CD14-positive monocyte (primary cell): ENCODE measurements at regions not wholly inside any gene's neighbourhood (a gene's known extent, or its start where the extent isn't known, plus 50 kb on each side); places are given as distances from the start of the nearest gene placed in this dataset.
A peak's percentile ranks its signal among the peaks of the same experiment; 100 is the strongest.

Experiments used
- DNase-seq, 3 donors: peaks; one replicate each; pipeline ENCODE4 v3.0.0-alpha.2; 2011 to 2022
- H2AFZ ChIP-seq: 2 replicates; pipeline ENCODE4 v1.6.0; 2012; ENCODE audit warnings: mild to moderate bottlenecking, low read depth, low read length, inconsistent platforms; ENCODE audit not compliant: insufficient read depth, poor library complexity, severe bottlenecking
- H3K27ac ChIP-seq, 2 donors: 1 replicate in 1 of 2; 2 replicates in 1 of 2; pipeline ENCODE4 v1.5.1; 2012 to 2013; ENCODE audit warnings: low read length in 2 of 2, control low read depth in 1 of 2, inconsistent platforms in 1 of 2, low read depth in 1 of 2, mild to moderate bottlenecking in 1 of 2
- H3K27me3 ChIP-seq, 2 donors: one replicate each; pipeline versions ENCODE4 v1.6.0 to v1.6.1; 2011 to 2013; ENCODE audit warnings: low read length in 2 of 2; ENCODE audit not compliant: control insufficient read depth in 2 of 2, insufficient read depth in 2 of 2
- H3K36me3 ChIP-seq, 2 donors: replicated peaks in 1 of 2; 1 replicate in 1 of 2; 2 replicates in 1 of 2; pipeline versions ENCODE4 v1.5.1 to v1.6.1; 2012 to 2013; ENCODE audit warnings: low read length in 2 of 2, control low read depth in 1 of 2, inconsistent platforms in 1 of 2, mild to moderate bottlenecking in 1 of 2; ENCODE audit not compliant: insufficient read depth in 2 of 2, control insufficient read depth in 1 of 2
- H3K4me1 ChIP-seq, 2 donors: 1 replicate in 1 of 2; 2 replicates in 1 of 2; pipeline versions ENCODE4 v1.5.1 to v1.6.1; 2012 to 2013; ENCODE audit warnings: low read length in 2 of 2, control low read depth in 1 of 2, inconsistent platforms in 1 of 2, mild to moderate bottlenecking in 1 of 2, moderate library complexity in 1 of 2; ENCODE audit not compliant: insufficient read depth in 2 of 2, control insufficient read depth in 1 of 2
- H3K4me2 ChIP-seq: replicated peaks from 2 replicates; pipeline ENCODE3; 2012; ENCODE audit warnings: low read length, moderate library complexity, mild to moderate bottlenecking; ENCODE audit not compliant: poor library complexity, severe bottlenecking; ENCODE audit errors: extremely low read depth
- H3K4me3 ChIP-seq, 3 experiments: fragments of 200-600 bp in 1 of 3; sonication (generic) in 1 of 3; replicated peaks in 1 of 3; 1 replicate in 2 of 3; 2 replicates in 1 of 3; pipeline ENCODE4 v1.5.1; 2011 to 2013; ENCODE audit warnings: low read length in 3 of 3, mild to moderate bottlenecking in 3 of 3, control low read depth in 2 of 3, low read depth in 2 of 3, inconsistent platforms in 1 of 3, moderate library complexity in 1 of 3
- H3K79me2 ChIP-seq: 2 replicates; pipeline ENCODE4 v1.6.0; 2012; ENCODE audit warnings: mild to moderate bottlenecking, control low read depth, inconsistent platforms, low read length, moderate library complexity; ENCODE audit not compliant: insufficient read depth
- H3K9ac ChIP-seq: 2 replicates; pipeline ENCODE4 v1.6.0; 2017; ENCODE audit warnings: low read length, mild to moderate bottlenecking; ENCODE audit not compliant: insufficient read depth, poor library complexity, severe bottlenecking
- H3K9me3 ChIP-seq, 2 donors: replicated peaks in 1 of 2; 1 replicate in 1 of 2; 2 replicates in 1 of 2; pipeline versions ENCODE4 v1.5.1 to v1.6.1; 2012 to 2013; ENCODE audit warnings: low read length in 2 of 2, control low read depth in 1 of 2; ENCODE audit not compliant: control insufficient read depth in 1 of 2, insufficient read depth in 1 of 2
- H4K20me1 ChIP-seq: 2 replicates; pipeline ENCODE4 v1.6.0; 2012; ENCODE audit warnings: mild to moderate bottlenecking, low read length, control low read depth, moderate library complexity; ENCODE audit not compliant: insufficient read depth
- H3K27ac Mint-ChIP-seq, 7 donors: one replicate each; pipeline ENCODE4 v1.8.0; 2020; ENCODE audit warnings: mild to moderate bottlenecking in 7 of 7, mixed read lengths in 7 of 7, moderate library complexity in 6 of 7, inconsistent platforms in 2 of 7
- H3K27me3 Mint-ChIP-seq, 3 donors: one replicate each; pipeline ENCODE4 v1.8.0; 2021 to 2022; ENCODE audit warnings: low read depth in 3 of 3, mild to moderate bottlenecking in 3 of 3, mixed read lengths in 3 of 3, moderate library complexity in 3 of 3, inconsistent platforms in 1 of 3
- H3K36me3 Mint-ChIP-seq, 2 donors: one replicate each; pipeline ENCODE4 v1.8.0; 2020; ENCODE audit warnings: mixed read lengths in 2 of 2, inconsistent platforms in 1 of 2, mild to moderate bottlenecking in 1 of 2
- H3K4me1 Mint-ChIP-seq: one replicate; pipeline ENCODE4 v1.8.0; 2020; ENCODE audit warnings: mild to moderate bottlenecking, mixed read lengths
- H3K4me3 Mint-ChIP-seq, 2 donors: one replicate each; pipeline ENCODE4 v1.8.0; 2020; ENCODE audit warnings: mild to moderate bottlenecking in 2 of 2, mixed read lengths in 2 of 2, moderate library complexity in 1 of 2
- H3K9me3 Mint-ChIP-seq, 7 donors: one replicate each; pipeline ENCODE4 v1.8.0; 2020 to 2022; ENCODE audit warnings: mixed read lengths in 7 of 7, mild to moderate bottlenecking in 6 of 7, moderate library complexity in 6 of 7, inconsistent platforms in 2 of 7
- WGBS: methylation state at CpG from one replicate; pipeline ENCODE4 v1.1.5; 2013; ENCODE audit warnings: missing lambda C conversion rate; ENCODE audit not compliant: insufficient coverage; 5-methylcytosine and 5-hydroxymethylcytosine counted together
- intact Hi-C, 2 donors: fragments of 100-400 bp; cut with micrococcal nuclease; formaldehyde crosslinking; loops; one replicate each; pipeline versions ENCODE4 v1.15.0 to v1.15.1; 2023
- TF ChIP-seq, protein P1 (sequence below): fragments of 200-600 bp; IDR thresholded peaks from one replicate; pipeline ENCODE4 v1.8.0; 2022; ENCODE audit warnings: antibody characterized with exemption, mild to moderate bottlenecking

DNA sequence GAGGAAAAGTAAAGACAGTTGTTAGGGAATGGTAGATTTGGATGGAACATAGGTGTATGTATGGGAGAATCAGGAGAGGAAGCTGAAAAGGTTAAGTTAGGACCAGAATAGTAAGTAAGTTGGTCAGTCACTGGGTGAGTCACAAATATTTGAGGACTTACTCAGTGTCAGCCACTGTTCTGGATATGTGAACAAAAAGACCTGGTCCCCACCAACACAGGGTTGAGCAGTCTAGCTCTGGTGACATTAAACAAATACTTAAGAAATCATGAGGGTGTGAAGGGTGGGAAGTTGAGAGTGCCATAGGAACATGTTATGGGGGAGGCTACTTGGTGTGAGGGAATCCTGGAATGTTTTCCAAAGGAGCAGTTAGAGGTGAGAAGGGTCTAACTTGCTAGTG, 246.9 kb downstream of the PTEN start:
- Histone ChIP-seq H3K27ac (no peak overlapping the region), H3K27me3 (no peaks in the 10 kb centered on the region), H3K36me3 (no peaks in the 10 kb centered on the region), H3K4me3 (no peak overlapping the region), H3K4me1 (peaks cover 68 to 69% of the 10 kb centered on the region in 2 donors), H3K9me3 (no peaks in the 10 kb centered on the region), H3K79me2 (no peaks in the 10 kb centered on the region), H2AFZ (peak overlapping the region; percentile 33), H3K4me2 (no peak overlapping the region), H4K20me1 (no peaks in the 10 kb centered on the region), H3K9ac (no peak overlapping the region)
- peaks cover 53% of the 10 kb centered on the region for H3K4me1 Mint-ChIP-seq
- TF ChIP-seq, protein P1, sequence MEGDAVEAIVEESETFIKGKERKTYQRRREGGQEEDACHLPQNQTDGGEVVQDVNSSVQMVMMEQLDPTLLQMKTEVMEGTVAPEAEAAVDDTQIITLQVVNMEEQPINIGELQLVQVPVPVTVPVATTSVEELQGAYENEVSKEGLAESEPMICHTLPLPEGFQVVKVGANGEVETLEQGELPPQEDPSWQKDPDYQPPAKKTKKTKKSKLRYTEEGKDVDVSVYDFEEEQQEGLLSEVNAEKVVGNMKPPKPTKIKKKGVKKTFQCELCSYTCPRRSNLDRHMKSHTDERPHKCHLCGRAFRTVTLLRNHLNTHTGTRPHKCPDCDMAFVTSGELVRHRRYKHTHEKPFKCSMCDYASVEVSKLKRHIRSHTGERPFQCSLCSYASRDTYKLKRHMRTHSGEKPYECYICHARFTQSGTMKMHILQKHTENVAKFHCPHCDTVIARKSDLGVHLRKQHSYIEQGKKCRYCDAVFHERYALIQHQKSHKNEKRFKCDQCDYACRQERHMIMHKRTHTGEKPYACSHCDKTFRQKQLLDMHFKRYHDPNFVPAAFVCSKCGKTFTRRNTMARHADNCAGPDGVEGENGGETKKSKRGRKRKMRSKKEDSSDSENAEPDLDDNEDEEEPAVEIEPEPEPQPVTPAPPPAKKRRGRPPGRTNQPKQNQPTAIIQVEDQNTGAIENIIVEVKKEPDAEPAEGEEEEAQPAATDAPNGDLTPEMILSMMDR: no peak
- peak overlapping the region in 2 of 7 donors; percentile 3 to 51 for H3K27ac Mint-ChIP-seq
- DNase-seq: peak in 2 of 3 donors; percentile 38 to 59
- intact Hi-C loops: loop anchor here (10.0 kb wide), 3 partner anchors 86 to 304 kb away; no protein-coding TSS in a partner anchor
- peaks cover 0 to 3% (median 2%) of the 10 kb centered on the region in 3 donors for H3K27me3 Mint-ChIP-seq
- H3K36me3 Mint-ChIP-seq: peaks cover 0 to 1% of the 10 kb centered on the region in 2 donors
- H3K4me3 Mint-ChIP-seq: no peak overlapping the region
- H3K9me3 Mint-ChIP-seq: peaks cover 0 to 1% (median 0%) of the 10 kb centered on the region in 7 donors

DNA sequence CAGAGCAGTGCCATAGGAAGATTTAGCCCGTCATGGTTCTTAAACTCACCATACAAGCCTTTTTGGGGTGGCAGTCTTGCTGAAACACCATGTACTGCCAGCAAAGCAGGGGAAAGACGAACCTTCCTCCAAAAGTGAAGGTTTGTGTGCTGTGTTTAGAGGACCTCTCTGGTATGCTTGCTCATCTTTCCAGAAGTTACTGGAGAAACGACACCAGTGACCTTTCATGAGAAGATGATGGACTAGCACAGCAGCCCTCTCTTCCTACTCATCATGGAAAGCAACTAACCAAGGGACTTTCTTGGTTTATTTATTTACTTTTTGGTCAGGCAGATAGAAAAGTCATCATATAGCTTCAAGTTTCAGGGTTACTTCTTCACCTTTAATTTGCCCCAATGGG, 247.4 kb downstream of the PTEN start:
- H3K4me1 Mint-ChIP-seq: peaks cover 51% of the 10 kb centered on the region
- H3K27ac Mint-ChIP-seq: no peak overlapping the region
- no peak overlapping the region for H3K9ac ChIP-seq

More for the DNA sequence above, 247.4 kb downstream of the PTEN start:
- Mint-ChIP-seq H3K9me3 (peaks cover 0 to 1% (median 0%) of the 10 kb centered on the region in 7 donors), H3K27me3 (peaks cover 0 to 3% (median 2%) of the 10 kb centered on the region in 3 donors), H3K36me3 (peaks cover 0 to 1% of the 10 kb centered on the region in 2 donors), H3K4me3 (no peak overlapping the region)
- H4K20me1 ChIP-seq: no peaks in the 10 kb centered on the region
- no peaks in the 10 kb centered on the region for H3K9me3 ChIP-seq
- intact Hi-C loops: loop anchor here (10.0 kb wide), 3 partner anchors 86 to 304 kb away; no protein-coding TSS in a partner anchor
- H2AFZ ChIP-seq: peak overlapping the region; percentile 33
- TF ChIP-seq, protein P1: no peak
- no peaks in the 10 kb centered on the region for H3K79me2 ChIP-seq
- no peaks in the 10 kb centered on the region for H3K27me3 ChIP-seq
- H3K4me3 ChIP-seq: no peak overlapping the region
- H3K36me3 ChIP-seq: no peaks in the 10 kb centered on the region
- H3K4me1 ChIP-seq: peaks cover 69 to 71% of the 10 kb centered on the region in 2 donors
- no peak for DNase-seq
- no CpG with 5 or more reads among the region's 3 CpGs for WGBS
- H3K27ac ChIP-seq: no peak overlapping the region
- no peak overlapping the region for H3K4me2 ChIP-seq
